ENCODE measurements at regions not wholly inside any gene's neighbourhood (a gene's known extent, or its start where the extent isn't known, plus 50 kb on each side); places are given as distances from the start of the nearest gene placed in this dataset.

DNA sequence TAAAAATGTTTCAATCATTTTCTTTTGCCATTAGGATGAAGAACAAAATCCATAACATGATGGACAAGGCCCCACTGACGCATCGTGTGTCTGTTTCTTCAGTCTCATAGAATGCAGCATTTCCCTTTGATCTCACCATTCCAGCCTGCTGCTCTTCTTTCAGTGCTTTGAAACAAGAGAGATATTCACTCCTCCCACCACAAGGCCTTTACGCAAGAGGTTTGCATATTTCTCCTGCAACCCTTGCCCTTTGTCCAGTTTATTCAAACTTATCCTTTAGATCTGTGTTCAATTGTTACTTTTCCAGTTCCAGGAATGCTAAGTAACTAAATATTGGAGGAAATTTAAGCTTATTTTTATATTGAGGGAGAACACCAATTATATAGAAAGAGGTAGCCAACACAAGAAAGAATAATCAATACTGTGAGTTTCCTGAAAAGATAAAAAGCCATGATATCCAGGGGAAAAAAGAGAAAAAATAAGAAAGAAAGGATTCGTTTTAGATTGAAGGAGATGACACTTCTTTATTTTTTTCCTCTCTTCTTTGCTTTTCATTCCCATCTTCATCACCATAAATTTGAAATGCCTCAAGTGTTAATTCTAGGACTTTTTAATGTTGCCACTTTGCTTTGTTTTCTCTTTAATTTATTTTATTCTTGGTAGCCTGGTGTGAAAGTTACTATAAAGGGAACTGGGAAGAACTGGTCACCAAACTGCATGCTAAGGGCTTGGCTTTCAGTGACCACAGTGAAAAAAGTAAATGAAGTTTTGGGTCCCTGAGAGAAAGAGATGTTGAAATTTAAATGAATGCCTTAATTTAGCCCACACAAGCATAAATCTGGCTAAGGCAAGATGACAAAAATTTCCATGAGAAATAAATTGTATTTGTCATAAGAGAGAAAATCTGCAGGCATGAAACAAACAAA lies 102.1 kb downstream of the KIF2B start:
- intact Hi-C loops (cut with micrococcal nuclease; ENCODE audit: unreplicated experiment), result loop anchor here (1.0 kb wide), 1 partner anchor 26 kb away; no protein-coding TSS in a partner anchor
- TF ChIP-seq CTCF (IDR thresholded peaks at IDR 0.05; ENCODE audit: insufficient read depth in 1 of 2, low read depth in 1 of 2, low read length in 1 of 2, severe bottlenecking in 1 of 2, unreplicated experiment in 1 of 2), result no peak
- no peaks in the 10 kb centered on the region for H3K27me3 Mint-ChIP-seq (ENCODE audit: insufficient read depth, unreplicated experiment)
- H3K9me3 Mint-ChIP-seq (ENCODE audit: unreplicated experiment), result peaks cover 9% of the 10 kb centered on the region
- peaks cover 28% of the 10 kb centered on the region for H3K4me1 Mint-ChIP-seq (ENCODE audit: low read depth, unreplicated experiment)
- H3K36me3 ChIP-seq (ENCODE audit: control insufficient read depth, insufficient read depth, low read length), result no peaks in the 10 kb centered on the region
- peak overlapping the region; percentile 39 for H3K4me3 Mint-ChIP-seq (ENCODE audit: unreplicated experiment)
- H3K36me3 Mint-ChIP-seq (ENCODE audit: insufficient read depth, unreplicated experiment), result no peaks in the 10 kb centered on the region
- H3K27me3 ChIP-seq (replicated peaks; ENCODE audit: control insufficient read depth, insufficient read depth, low read length), result no peaks in the 10 kb centered on the region
- peaks cover 3% of the 10 kb centered on the region; the same call in 1 of the 2 replicates for H3K9me3 ChIP-seq
- DNase-seq, result peak; percentile 81 to 83
- BruUV-seq (replicated peaks), result no TSS peak
- peak overlapping the region; percentile 85 for H3K27ac Mint-ChIP-seq (ENCODE audit: unreplicated experiment)
- peaks cover 30% of the 10 kb centered on the region for H3K4me1 ChIP-seq
- no peak overlapping the region for H3K4me3 ChIP-seq (ENCODE audit: low read depth, low read length)
- POLR2A ChIA-PET, result no interaction called here
- CTCF ChIA-PET, result no interaction called here

- no TSS peak for BruUV-seq (replicated peaks)
- Mint-ChIP-seq H3K9me3 (ENCODE audit: unreplicated experiment) (no peaks in the 10 kb centered on the region), H3K27me3 (ENCODE audit: insufficient read depth, unreplicated experiment) (no peaks in the 10 kb centered on the region), H3K27ac (ENCODE audit: unreplicated experiment) (no peak overlapping the region), H3K4me3 (ENCODE audit: unreplicated experiment) (no peak overlapping the region), H3K4me1 (ENCODE audit: low read depth, unreplicated experiment) (no peaks in the 10 kb centered on the region), H3K36me3 (ENCODE audit: insufficient read depth, unreplicated experiment) (no peaks in the 10 kb centered on the region)
- no peak overlapping the region for H3K4me3 ChIP-seq (ENCODE audit: low read depth, low read length)
- no peaks in the 10 kb centered on the region for H3K27me3 ChIP-seq (replicated peaks; ENCODE audit: control insufficient read depth, insufficient read depth, low read length)
- no peak for DNase-seq
- TF ChIP-seq CTCF (IDR thresholded peaks at IDR 0.05; ENCODE audit: insufficient read depth in 1 of 2, low read depth in 1 of 2, low read length in 1 of 2, severe bottlenecking in 1 of 2, unreplicated experiment in 1 of 2), result no peak
- H3K4me1 ChIP-seq, result no peaks in the 10 kb centered on the region
- POLR2A ChIA-PET, result no interaction called here
- H3K9me3 ChIP-seq, result no peaks in the 10 kb centered on the region; the same call in 1 of the 2 replicates
- intact Hi-C loops (cut with micrococcal nuclease; ENCODE audit: unreplicated experiment), result no loop called here
- no peaks in the 10 kb centered on the region for H3K36me3 ChIP-seq (ENCODE audit: control insufficient read depth, insufficient read depth, low read length)
- CTCF ChIA-PET, result no interaction called here
These were observed 109.7 kb downstream of the KIF2B start for GRCh38 chr17:53932386-53932785.

DNA sequence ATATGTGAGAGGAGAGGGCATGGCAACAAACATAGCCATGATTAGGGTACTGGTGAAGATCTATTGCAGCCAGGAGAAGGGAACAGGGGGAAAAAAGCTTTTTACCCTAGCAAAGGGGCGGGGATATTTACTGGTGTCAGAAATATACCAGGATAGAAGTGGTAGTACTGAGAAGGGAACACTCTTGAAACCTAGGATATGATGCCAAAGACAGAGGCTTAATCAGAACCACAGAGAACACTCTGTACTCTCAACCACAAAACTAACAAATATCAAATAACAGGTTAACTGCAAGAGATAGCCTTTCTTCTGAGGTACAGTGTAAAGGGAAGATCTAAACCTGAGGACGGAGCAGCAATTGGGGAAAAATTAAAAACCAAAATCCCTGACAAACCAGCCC lies 112.2 kb downstream of the KIF2B start:
- Mint-ChIP-seq H3K4me1 (ENCODE audit: low read depth, unreplicated experiment) (no peaks in the 10 kb centered on the region), H3K4me3 (ENCODE audit: unreplicated experiment) (no peak overlapping the region), H3K27ac (ENCODE audit: unreplicated experiment) (no peak overlapping the region), H3K9me3 (ENCODE audit: unreplicated experiment) (no peaks in the 10 kb centered on the region), H3K36me3 (ENCODE audit: insufficient read depth, unreplicated experiment) (no peaks in the 10 kb centered on the region), H3K27me3 (ENCODE audit: insufficient read depth, unreplicated experiment) (no peaks in the 10 kb centered on the region)
- H3K4me3 ChIP-seq (ENCODE audit: low read depth, low read length), result no peak overlapping the region
- H3K4me1 ChIP-seq, result no peaks in the 10 kb centered on the region
- H3K36me3 ChIP-seq (ENCODE audit: control insufficient read depth, insufficient read depth, low read length), result no peaks in the 10 kb centered on the region
- H3K9me3 ChIP-seq, result no peaks in the 10 kb centered on the region; the same call in 1 of the 2 replicates
- DNase-seq, result no peak
- POLR2A ChIA-PET, result no interaction called here
- intact Hi-C loops (cut with micrococcal nuclease; ENCODE audit: unreplicated experiment), result no loop called here
- H3K27me3 ChIP-seq (replicated peaks; ENCODE audit: control insufficient read depth, insufficient read depth, low read length), result no peaks in the 10 kb centered on the region
- no TSS peak for BruUV-seq (replicated peaks)
- CTCF ChIA-PET, result no interaction called here
- TF ChIP-seq CTCF (IDR thresholded peaks at IDR 0.05; ENCODE audit: insufficient read depth in 1 of 2, low read depth in 1 of 2, low read length in 1 of 2, severe bottlenecking in 1 of 2, unreplicated experiment in 1 of 2), result no peak
